HG02884 (cell line): ENCODE measurements at regions not wholly inside any gene's neighbourhood (a gene's known extent, or its start where the extent isn't known, plus 50 kb on each side); places are given as distances from the start of the nearest gene placed in this dataset.
"Not testable (repeated sequence)": the region's sequence is repeated elsewhere in the genome, so short reads cannot be mapped to it uniquely, and the experiment has no call there.

Experiments
- ATAC-seq: cut with Tn5 transposase; IDR thresholded peaks from one replicate; pipeline ENCODE4 v1.9.1; 2021; ENCODE audit warnings: mild to moderate bottlenecking, moderate library complexity; ENCODE audit not compliant: unreplicated experiment

DNA sequence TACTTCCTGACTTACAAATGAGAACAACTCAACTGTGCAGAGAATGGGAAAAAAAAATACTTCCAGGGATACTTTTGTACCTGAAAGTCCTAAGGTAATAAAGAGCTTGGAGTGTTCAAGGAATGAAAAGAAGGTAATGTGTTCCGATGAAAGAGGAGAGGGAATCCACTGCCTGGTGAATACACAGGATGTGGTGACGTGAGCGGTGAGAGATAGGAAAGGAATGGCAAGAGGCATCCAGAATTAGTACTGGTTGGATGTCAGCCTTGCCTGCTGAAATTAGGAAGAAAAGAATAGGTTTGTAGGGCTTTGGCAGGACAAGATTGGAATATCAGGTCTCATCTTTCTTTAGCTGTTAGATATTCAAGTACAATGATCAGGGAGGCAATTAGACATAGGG is 347.7 kb downstream of the POM121L12 start:
- no peak for ATAC-seq

DNA sequence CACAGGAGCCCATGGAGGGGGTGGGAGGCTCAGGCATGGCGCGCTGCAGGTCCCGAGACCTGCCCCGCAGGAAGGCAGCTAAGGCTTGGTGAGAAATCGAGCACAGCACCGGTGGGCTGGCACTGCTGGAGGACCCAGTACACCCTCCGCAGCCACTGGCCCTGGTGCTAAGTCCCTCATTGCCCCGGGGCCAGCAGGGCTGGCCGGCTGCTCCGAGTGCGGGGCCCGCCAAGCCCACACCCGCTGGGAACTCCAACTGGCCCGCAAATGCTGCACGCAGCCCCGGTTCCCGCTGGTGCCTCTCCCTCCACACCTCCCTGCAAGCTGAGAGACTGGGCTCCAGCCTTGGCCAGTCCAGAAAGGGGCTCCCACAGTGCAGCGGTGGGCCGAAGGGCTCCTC is 349.8 kb downstream of the POM121L12 start:
- ATAC-seq = not testable (repeated sequence)

DNA sequence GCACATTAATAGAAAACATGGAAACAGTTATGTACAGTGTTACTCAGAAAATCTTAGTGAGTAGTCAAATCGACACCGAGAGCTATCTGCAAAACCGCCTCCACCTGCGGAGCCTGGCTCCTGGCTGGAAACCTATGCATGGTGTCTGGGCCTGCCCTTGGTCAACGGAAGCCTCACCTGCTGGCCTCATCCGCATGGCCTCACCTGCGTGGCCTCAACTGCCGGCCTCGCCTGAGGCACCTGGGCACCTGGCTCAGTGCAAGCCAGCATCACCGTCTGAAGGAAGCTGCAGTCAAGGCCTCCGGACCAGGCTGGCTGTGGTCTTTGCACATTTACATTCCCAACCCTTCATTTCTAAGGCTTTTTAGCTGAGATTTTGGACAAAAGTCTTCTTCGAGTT is 352.1 kb downstream of the POM121L12 start:
- no peak for ATAC-seq

DNA sequence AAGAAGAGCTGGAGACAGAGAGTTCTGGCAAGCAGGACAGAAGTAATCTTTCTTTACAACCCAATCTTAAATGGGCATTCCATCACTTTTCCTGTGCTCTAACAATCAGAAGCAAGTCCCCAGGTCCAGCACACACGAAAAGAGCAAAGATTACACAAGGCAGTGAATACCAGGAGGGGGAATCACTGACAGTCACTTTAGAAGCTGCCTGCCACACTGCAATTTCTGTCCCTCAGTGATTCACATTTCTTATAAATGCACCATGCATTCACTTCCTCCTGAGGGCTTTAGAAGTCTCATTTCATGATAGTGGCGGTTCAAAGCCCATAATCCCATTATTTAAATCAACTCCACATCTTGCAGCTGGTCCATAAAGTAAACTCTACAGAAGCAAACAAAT is 362.5 kb downstream of the POM121L12 start:
- no peak for ATAC-seq

DNA sequence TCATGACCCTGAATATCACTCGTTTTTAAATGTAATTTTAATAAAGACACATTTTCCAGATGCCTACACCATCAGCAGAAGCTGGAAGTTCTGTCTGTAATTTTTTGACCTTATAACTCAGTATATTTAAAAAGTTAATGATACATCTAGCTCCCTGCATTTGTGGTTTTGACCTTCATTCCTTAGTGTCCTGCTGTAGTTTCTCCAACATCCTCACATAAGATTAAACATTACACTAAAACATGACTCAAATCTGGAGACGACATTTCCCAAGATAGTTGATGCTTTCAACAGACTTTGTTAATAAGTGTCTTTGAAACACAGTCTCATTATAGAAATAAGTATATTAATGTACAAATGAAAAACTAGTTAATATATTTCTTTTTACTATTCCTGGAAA is 363.1 kb downstream of the POM121L12 start:
- ATAC-seq = no peak

DNA sequence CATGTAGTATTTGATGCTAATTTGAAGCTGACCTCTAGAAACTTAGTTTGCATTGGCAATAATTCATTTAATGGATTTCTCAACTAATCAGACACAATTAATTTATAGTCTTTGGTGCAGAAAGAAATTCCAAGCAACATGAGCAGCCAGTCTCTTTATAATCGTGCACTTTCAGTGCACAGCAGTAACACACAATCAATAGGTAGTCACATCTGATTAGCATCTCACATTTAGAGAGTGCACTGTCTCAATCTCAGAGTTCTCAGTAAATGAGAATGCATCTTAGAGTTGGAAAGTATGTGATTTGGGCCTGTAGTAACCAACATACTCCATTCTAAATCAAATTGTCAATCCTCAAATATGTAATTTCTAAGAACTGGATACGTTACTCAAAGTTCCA is 377.6 kb downstream of the POM121L12 start:
- ATAC-seq = no peak

DNA sequence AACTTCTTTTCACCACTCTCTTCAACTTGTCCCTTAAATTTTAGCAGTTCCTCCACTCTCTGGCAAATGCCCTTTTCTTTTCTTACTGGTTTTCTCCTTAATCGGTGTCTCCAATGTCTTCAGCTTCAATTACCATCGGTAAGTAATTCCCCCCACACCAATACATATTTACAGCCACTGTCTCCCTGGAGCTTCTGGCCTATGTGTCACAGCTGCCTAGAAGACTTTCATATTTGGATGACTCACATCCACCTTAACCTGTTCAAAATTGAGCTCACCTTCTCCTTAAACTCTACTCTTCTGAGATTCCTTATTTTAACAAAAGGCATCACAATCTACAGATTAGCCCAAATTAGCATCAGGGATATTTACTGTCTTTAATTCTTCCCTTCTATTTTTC is 380.4 kb downstream of the POM121L12 start:
- ATAC-seq = no peak

DNA sequence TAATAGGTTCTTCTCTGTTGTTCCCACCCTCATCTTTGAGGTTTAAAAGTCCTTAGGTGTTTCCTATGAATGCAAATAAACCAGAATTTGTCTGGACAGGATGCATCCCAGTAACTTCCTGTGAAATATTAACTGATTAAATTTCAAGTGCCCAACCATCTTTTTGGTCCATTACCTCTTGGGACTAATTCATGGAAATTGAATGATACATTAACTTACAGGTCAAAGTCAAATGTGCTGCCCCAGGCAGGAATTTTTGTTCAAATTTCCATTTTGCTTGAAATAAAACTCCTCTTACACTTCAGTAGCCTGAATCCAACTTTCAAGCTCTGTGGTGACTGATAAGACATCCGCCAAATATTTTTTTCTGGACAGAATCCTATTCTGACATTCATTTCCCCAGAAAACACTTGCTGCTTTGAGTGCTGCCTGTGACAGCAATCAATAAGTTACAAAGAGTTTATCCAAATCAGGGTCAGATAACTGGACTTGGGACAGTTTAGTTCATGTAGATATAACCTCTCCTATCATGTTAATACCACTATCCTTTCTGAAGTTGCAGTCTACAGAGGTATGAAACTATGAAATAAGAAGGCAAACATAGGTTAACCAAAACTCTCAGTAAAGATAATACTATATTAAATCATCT is 383.5 kb downstream of the POM121L12 start:
- ATAC-seq = no peak

DNA sequence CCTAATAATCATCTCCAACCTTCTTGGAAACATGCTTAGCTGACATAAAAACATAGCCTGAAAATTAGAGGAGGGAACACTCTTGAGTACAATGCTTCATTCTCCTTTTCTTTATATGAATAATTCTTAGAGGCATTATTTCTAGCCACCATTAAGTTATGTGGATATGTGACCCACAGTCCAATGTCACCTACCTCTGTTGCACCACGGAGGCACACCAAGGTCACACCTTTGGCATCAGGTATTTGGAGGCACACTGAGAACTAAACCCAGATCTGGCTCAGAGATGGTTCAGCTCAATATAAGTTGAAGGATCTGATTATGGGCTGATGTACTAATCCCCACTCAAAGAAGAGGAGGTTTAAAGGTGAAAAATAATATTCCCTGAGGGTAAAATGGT is 385.1 kb downstream of the POM121L12 start:
- no peak for ATAC-seq

DNA sequence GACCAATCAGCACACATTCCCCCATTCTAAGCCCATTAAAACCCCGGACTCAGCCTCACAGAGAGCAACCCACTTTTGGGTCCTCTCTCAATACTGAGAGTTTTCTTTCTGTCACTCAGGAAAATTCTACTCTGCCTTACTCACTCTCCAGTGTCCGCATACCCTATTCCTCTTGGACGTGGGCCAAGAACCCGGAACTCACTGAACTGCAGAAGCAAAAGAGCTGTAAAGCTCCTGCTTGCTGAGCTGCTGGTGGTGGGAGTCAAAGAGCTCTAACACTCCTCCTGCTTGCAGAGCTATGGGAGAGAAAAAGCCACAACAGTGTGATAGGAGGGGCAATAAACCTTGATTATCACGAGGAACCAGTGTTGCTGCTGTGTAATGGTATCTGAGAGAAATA is 386.9 kb downstream of the POM121L12 start:
- no peak for ATAC-seq

DNA sequence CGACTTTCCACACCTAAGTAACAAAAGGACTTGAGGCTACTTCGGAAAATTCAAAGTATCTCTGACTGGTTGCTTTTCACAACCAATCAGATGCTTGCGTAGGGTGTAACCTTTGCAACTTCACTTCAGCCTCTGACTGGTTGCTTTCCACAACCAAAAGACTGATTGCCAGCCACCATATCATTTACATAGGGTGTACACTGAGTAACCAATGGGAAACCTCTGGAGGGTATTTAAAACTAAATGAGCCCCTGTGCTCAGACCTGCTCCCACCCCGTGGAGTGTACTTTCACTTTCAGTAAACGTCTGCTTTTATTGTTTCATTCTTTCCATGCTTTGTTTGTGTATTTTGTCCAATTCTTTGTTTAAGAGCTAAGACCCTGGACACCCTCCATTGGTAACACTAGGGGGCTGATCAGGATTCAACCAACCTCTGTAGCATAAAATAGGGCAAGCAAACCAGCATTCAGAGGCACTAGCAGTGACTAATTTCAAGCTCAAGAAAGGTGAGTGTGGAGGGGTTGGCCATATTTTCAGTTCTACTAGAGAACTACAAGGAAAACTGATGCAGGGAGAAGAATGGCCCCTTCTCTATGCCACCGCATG is 390.8 kb downstream of the POM121L12 start:
- ATAC-seq = no peak

DNA sequence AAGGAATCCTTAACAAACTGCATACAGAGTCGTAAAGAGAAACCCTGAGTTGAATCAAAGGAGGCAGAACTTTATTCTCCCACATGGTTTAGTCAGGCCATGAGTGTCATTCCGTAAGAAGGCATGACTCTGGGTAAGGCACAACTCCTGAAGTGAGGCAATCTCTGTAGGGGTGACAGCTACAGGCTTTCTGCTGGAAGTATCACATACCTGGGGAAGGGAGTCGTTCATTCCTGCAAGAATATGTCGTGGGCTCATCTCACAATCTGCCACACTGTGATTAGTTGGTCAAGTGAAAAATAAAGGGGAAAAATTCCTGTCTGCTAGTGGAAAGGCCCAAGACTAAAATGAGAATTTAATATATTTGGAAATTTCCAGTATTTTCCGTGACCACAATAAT is 392.6 kb downstream of the POM121L12 start:
- no peak for ATAC-seq

DNA sequence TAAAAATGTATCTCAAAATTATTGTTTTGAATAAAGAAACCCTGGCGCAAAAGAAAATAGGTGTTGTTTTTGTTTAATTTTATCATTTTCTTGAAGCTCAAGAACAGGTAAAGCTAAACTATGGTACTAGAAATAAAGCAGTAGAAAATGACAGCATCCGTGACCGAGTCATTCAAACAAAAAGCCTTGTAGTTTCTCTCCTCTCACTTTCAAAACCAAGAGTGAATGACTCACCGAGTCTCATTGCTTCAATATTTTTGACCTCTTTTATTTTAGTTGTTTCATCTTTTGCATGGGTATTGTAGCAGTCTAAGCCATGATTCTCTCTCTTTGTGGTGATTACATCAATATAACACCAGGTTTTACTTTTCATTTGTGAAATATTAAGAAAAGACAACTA is 396.5 kb downstream of the POM121L12 start:
- no peak for ATAC-seq

DNA sequence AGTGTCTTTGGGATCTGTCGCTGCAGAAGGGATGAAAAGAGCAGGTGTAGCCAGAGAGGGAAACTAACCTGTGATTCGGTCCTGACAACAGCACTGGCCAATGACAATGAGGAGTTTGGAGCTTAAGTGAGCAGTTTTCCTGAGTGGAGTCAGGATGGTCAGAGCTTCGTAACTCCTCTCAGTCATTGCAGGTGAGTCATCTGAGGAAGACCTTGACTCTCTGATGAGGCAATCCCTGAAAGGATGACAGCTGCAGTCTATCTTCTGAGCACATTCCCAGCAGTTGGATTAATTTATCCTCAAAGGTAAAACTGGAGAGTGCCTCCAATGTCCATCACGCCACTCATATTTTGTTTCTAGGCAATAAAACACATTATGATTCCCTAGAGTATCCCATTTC is 401.9 kb downstream of the POM121L12 start:
- ATAC-seq = no peak

DNA sequence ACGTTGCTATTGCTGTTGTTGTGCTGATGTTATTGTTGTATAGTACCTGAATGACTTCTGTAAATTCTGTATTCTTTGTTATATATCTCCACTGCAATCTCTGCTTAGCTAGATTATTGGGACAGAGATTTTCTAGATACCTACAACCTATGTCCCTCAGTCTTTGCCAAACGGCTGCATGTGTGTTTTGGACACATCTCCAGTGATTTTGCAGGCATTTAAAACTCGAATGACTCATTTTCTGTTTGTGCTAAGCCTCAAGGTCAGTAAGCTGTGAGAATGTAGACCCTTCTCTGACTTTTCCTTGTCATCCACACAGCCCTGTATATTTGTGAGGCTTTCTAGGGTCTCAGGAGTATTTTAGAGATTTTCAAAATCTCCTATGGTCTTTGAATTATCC is 410.7 kb downstream of the POM121L12 start:
- ATAC-seq = no peak

DNA sequence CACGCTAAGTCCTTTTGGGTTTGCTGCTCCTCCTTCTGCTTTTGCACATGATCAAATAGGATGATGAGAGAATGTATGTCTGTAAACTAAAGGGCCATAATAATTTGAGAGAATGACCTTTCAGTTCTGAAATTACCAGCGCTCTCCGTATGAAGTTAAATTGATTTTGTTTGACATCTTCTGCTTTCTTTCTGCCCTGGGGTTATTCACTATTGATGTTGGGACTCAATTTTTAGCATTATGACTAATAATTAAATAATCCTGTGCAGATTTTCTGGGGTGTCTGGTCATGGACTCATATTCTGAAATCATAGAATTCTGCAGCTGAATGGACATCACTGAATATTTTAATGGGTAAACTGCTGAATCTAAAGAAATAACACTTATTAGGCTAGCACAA is 423.2 kb downstream of the POM121L12 start:
- ATAC-seq = no peak

DNA sequence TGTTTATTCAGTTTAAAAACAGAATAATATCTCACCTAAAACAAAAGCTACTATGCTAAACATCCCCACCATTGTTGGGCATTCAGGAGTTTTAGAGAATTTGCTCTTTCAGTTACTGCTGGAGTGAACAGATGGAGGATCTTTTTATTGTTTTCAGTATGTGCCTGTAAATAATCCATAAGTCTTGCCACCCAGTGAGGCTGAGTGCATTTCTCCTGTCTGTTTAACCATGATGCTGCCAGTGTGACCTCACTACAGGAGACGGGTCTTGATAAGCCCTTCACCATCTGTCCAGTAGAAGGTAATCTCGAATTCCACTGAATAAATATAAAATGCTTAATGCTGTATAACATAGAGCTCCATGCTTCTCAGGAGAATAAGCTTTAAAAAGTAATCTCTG is 430.9 kb downstream of the POM121L12 start:
- ATAC-seq = no peak

DNA sequence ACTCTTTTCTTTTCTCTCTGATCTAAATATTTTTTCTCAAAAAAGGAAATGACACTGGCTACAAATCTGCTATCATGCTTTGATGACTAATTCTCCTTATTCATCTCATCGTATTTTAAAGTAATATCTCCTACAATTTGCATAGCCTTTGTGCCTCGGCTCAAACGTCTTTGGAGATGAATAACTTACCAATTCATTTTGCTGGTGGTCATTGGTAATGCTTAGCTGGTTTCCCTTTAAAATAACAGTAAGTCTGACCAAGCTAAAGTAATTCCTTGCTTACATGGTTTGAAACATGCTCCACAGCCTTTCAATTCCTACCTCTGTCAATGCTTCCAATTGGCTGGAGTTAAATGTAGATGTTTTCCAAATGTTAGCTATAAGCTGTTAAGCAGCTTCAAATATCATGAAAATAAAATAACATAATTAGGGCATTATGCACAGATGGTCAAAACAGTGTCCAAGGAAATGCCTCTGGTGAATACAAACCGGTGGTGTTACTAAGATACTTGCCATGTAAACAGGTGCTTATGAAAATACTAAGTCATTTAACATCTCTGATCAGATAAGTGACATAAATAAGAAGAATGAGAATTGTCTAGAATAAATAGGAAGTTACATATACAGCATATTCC is 435.0 kb downstream of the POM121L12 start:
- no peak for ATAC-seq

DNA sequence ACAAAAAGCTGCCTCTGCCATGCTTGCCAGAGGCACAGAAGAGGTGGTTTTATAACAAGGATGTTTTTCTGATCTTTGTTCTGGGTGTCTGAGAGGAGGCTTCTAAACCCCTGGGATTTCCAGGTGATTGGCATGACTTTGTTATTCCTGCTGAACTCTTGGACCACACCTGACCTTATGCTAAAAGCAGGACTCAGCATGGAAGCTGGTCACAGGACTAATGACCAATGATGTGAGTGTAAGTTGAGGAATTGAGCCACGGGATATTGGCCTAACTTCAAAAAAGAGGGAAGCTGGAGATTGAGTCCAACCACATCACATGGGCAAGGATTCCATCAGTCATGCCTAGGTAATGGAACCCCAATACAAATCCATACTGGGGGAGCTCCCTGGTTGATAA is 437.9 kb downstream of the POM121L12 start:
- no peak for ATAC-seq

DNA sequence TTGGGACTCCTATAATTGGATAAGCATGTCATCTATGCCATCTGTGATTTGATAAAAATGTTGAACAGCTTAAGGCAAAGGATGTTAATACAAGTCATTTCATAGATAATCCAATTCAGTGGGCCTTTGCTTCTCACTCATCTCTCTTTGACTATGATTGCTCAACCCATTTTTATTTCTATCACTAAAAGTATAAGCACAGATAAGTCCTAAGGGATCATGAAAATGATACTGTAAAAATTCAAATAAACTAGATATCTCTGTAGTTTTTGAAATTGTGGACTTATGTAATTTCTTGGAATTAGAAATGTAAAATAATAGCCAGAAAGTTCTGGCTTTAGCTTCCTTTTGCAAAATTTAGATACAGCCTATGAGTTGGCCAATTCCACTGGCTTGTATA is 440.3 kb downstream of the POM121L12 start:
- ATAC-seq = no peak

DNA sequence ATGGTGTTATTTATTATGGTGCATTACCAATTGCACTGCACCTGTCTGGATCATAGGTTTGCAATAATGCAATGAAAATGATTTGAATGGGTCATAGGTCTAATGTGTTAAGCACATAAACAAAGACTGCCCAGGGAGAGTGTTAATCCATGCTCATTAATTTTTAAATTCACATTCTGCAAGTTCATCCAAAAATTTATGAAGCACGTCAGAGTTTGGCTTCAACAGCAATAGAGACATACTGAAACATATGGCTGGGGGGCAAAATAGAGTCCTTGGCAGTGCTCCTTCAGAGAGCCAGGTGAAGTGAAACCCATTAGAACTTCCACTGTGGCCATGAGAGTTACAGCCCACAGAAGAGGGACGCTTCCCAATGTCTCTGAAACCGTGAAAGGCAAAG is 441.1 kb downstream of the POM121L12 start:
- ATAC-seq = no peak

DNA sequence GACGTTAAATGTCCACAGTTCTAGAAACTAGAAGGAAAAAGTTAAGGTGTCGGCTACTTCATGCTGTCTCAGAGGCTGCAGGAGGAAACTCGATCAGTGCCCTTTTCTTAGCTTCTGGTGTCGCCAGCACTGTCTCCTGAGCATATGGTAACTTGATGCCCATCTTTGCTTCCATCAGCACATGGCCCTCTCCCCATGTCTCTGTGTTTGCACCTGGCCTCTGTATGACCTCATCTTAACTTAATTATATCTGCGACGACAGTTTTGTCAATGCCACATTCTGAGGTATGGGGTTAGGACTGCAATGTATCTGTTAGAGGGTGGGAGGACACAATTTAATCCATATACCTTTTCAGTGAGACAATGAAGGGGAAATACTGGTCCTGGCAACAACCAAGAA is 449.9 kb downstream of the POM121L12 start:
- ATAC-seq = no peak

DNA sequence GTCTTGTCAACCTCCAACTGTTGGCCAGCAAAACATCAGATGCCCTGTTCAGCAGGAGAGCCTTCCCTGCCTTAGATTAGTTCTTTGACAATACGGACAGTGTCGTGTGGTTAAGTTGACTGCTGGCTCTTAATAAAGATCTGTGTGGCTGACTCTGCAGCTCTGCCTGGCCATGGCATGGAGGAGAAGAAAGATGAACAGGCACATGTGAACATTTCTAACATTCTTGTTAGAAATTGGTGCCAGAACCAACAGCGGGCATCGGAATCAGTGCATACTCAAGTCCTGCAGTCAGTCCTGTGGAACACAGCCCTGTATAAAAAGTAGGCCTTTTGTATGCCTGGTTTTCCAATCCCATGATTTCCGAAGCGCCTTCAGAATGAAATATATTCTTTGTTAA is 455.6 kb downstream of the POM121L12 start:
- ATAC-seq = no peak
